WTC11 (cell line): ENCODE measurements at regions not wholly inside any gene's neighbourhood (a gene's known extent, or its start where the extent isn't known, plus 50 kb on each side); places are given as distances from the start of the nearest gene placed in this dataset.

Source experiments
- ATAC-seq: fragments of 200-7000 bp; cut with Tn5 transposase; 2 replicates; pipeline ENCODE4 v1.10.0; 2021; ENCODE audit warnings: mild to moderate bottlenecking, moderate library complexity
- CTCF ChIA-PET: fragments of 300-600 bp; sonication (Branson Sonifier 250); formaldehyde crosslinking; loops from one replicate; lab custom pipeline; 2021; ENCODE audit warnings: antibody characterized with exemption; lab: Charles Lee
- POLR2A ChIA-PET: fragments of 350-600 bp; sonication (Branson Sonifier 250); formaldehyde crosslinking; loops from one replicate; lab custom pipeline; 2021; ENCODE audit warnings: antibody characterized with exemption; lab: Charles Lee
- DNase-seq: peaks from one replicate; pipeline ENCODE4 v3.0.0; 2021; ENCODE audit warnings: low spot score
- H3K27ac Mint-ChIP-seq: 2 replicates; pipeline ENCODE4 v1.8.0; 2021; ENCODE audit warnings: mixed read lengths
- H3K27me3 Mint-ChIP-seq: 2 replicates; pipeline ENCODE4 v1.8.0; 2021; ENCODE audit warnings: low read depth, mild to moderate bottlenecking, moderate library complexity, mixed read lengths
- H3K36me3 Mint-ChIP-seq: 2 replicates; pipeline ENCODE4 v1.8.0; 2021; ENCODE audit warnings: mixed read lengths
- H3K4me1 Mint-ChIP-seq: 2 replicates; pipeline ENCODE4 v1.8.0; 2022; ENCODE audit warnings: mixed read lengths
- H3K4me3 Mint-ChIP-seq: 2 replicates; pipeline ENCODE4 v1.8.0; 2021; ENCODE audit warnings: mild to moderate bottlenecking, moderate library complexity, mixed read lengths
- H3K9me3 Mint-ChIP-seq: 2 replicates; pipeline ENCODE4 v1.8.0; 2021; ENCODE audit warnings: mixed read lengths
- ATF6 ChIP-seq: sonication (generic); formaldehyde crosslinking; IDR thresholded peaks from 2 replicates; pipeline ENCODE4 v1.8.1; 2023; ENCODE audit warnings: mild to moderate bottlenecking, missing genetic modification reagents
- E2F4 ChIP-seq: sonication (generic); formaldehyde crosslinking; IDR thresholded peaks from 2 replicates; pipeline ENCODE4 v1.8.1; 2022; ENCODE audit warnings: low read depth, mild to moderate bottlenecking, moderate library complexity, missing genetic modification reagents, borderline replicate concordance
- E2F5 ChIP-seq: sonication (generic); formaldehyde crosslinking; IDR thresholded peaks from 2 replicates; pipeline ENCODE4 v1.8.1; 2022; ENCODE audit warnings: mild to moderate bottlenecking, moderate library complexity, missing genetic modification reagents
- ELF4 ChIP-seq: sonication (generic); formaldehyde crosslinking; IDR thresholded peaks from 2 replicates; pipeline ENCODE4 v1.8.1; 2022; ENCODE audit warnings: low read depth, mild to moderate bottlenecking, moderate library complexity, missing genetic modification reagents
- ESRRA ChIP-seq: sonication (generic); formaldehyde crosslinking; IDR thresholded peaks from 2 replicates; pipeline ENCODE4 v1.8.1; 2022; ENCODE audit warnings: mild to moderate bottlenecking, missing genetic modification reagents, borderline replicate concordance
- IRF2 ChIP-seq: sonication (generic); formaldehyde crosslinking; IDR thresholded peaks from 2 replicates; pipeline ENCODE4 v1.8.0; 2022; ENCODE audit warnings: low read depth, missing genetic modification reagents, borderline replicate concordance
- KAT7 ChIP-seq: sonication (generic); formaldehyde crosslinking; IDR thresholded peaks from 2 replicates; pipeline ENCODE4 v1.8.1; 2023; ENCODE audit warnings: missing genetic modification reagents, mild to moderate bottlenecking, borderline replicate concordance
- NFATC4 ChIP-seq: fragments of 250-450 bp; sonication (Bioruptor Pico); IDR thresholded peaks from 2 replicates; pipeline ENCODE4 v1.9.0; 2021; ENCODE audit warnings: mild to moderate bottlenecking
- NR1H2 ChIP-seq: sonication (generic); formaldehyde crosslinking; IDR thresholded peaks from 2 replicates; pipeline ENCODE4 v1.9.0; 2021; ENCODE audit warnings: mild to moderate bottlenecking, moderate library complexity, missing genetic modification reagents
- NR3C1 ChIP-seq: sonication (generic); formaldehyde crosslinking; conservative IDR thresholded peaks from 2 replicates; pipeline ENCODE4 v1.8.1; 2023; ENCODE audit warnings: low read depth, mild to moderate bottlenecking, missing genetic modification reagents
- PREB ChIP-seq: sonication (generic); formaldehyde crosslinking; IDR thresholded peaks from 2 replicates; pipeline ENCODE4 v1.8.1; 2022; ENCODE audit warnings: mild to moderate bottlenecking, missing genetic modification reagents, moderate library complexity, borderline replicate concordance
- RELA ChIP-seq: sonication (generic); formaldehyde crosslinking; IDR thresholded peaks from 2 replicates; pipeline ENCODE4 v1.8.1; 2022; ENCODE audit warnings: missing genetic modification reagents, mild to moderate bottlenecking, borderline replicate concordance
- SMAD3 ChIP-seq: sonication (generic); formaldehyde crosslinking; IDR thresholded peaks from 2 replicates; pipeline ENCODE4 v1.8.0; 2022; ENCODE audit warnings: missing genetic modification reagents, mild to moderate bottlenecking, borderline replicate concordance
- SP1 ChIP-seq: sonication (generic); formaldehyde crosslinking; conservative IDR thresholded peaks from 2 replicates; pipeline ENCODE4 v1.8.1; 2022; ENCODE audit warnings: missing genetic modification reagents
- TEAD1 ChIP-seq: sonication (generic); formaldehyde crosslinking; IDR thresholded peaks from 2 replicates; pipeline ENCODE4 v1.8.0; 2022; ENCODE audit warnings: mild to moderate bottlenecking, missing genetic modification reagents
- USF1 ChIP-seq: sonication (generic); formaldehyde crosslinking; IDR thresholded peaks from 2 replicates; pipeline ENCODE4 v1.8.0; 2022; ENCODE audit warnings: mild to moderate bottlenecking, missing genetic modification reagents
- ZNF121 ChIP-seq: sonication (generic); formaldehyde crosslinking; IDR thresholded peaks from 2 replicates; pipeline ENCODE4 v1.8.0; 2023; ENCODE audit warnings: missing genetic modification reagents
- ZNF138 ChIP-seq: sonication (generic); formaldehyde crosslinking; conservative IDR thresholded peaks from 2 replicates; pipeline ENCODE4 v1.8.1; 2022; ENCODE audit warnings: mild to moderate bottlenecking, moderate library complexity, missing genetic modification reagents
- ZNF219 ChIP-seq: sonication (generic); formaldehyde crosslinking; IDR thresholded peaks from 2 replicates; pipeline ENCODE4 v1.8.0; 2023; ENCODE audit warnings: missing genetic modification reagents, mild to moderate bottlenecking, borderline replicate concordance
- ZNF281 ChIP-seq: sonication (generic); formaldehyde crosslinking; IDR thresholded peaks from 2 replicates; pipeline ENCODE4 v1.8.0; 2023; ENCODE audit warnings: mild to moderate bottlenecking, missing genetic modification reagents
- ZNF423 ChIP-seq: fragments of 250-450 bp; sonication (Bioruptor Pico); IDR thresholded peaks from 2 replicates; pipeline ENCODE4 v2.1.2; 2022; ENCODE audit warnings: mild to moderate bottlenecking, moderate library complexity
- ZNF512 ChIP-seq: sonication (generic); formaldehyde crosslinking; IDR thresholded peaks from 2 replicates; pipeline ENCODE4 v1.8.1; 2022; ENCODE audit warnings: missing genetic modification reagents, borderline replicate concordance
- ZSCAN18 ChIP-seq: fragments of 250-450 bp; sonication (Bioruptor Pico); IDR thresholded peaks from 2 replicates; pipeline ENCODE4 v2.1.2; 2022; ENCODE audit warnings: mild to moderate bottlenecking, moderate library complexity

- ChIA-PET POLR2A (no interaction called here), CTCF (no interaction called here)
- Mint-ChIP-seq H3K36me3 (peaks cover 34% of the 10 kb centered on the region), H3K9me3 (peaks cover 44% of the 10 kb centered on the region), H3K4me1 (peaks cover 24% of the 10 kb centered on the region), H3K27ac (no peak overlapping the region), H3K27me3 (peaks cover 5% of the 10 kb centered on the region; the same call in 1 of the 2 replicates), H3K4me3 (no peak overlapping the region)
- TF ChIP-seq ZNF138, result no peak
- no peak for TF ChIP-seq USF1 (CRISPR knock-in tag)
- TF ChIP-seq SP1, result no peak
- no peak for TF ChIP-seq ZNF219 (CRISPR knock-in tag)
- no peak for TF ChIP-seq ZNF423 (CRISPR knock-in tag)
- no peak for TF ChIP-seq RELA
- TF ChIP-seq NFATC4 (CRISPR knock-in tag), result no peak
- TF ChIP-seq E2F5, result no peak
- TF ChIP-seq ZNF281 (CRISPR knock-in tag), result no peak
- TF ChIP-seq IRF2, result no peak
- no peak for TF ChIP-seq KAT7 (CRISPR knock-in tag)
- TF ChIP-seq ESRRA, result no peak
- TF ChIP-seq NR1H2 (CRISPR knock-in tag), result no peak
- TF ChIP-seq SMAD3 (CRISPR knock-in tag), result no peak
- no peak for TF ChIP-seq NR3C1 (CRISPR knock-in tag)
- no peak for TF ChIP-seq ATF6 (CRISPR knock-in tag)
- TF ChIP-seq ZNF512, result no peak
- no peak for TF ChIP-seq TEAD1 (CRISPR knock-in tag)
- ATAC-seq, result no peak
- DNase-seq, result no peak
Measured at GRCh38 chr6:169109411-169110220, 144.0 kb downstream of the THBS2 start.

- peaks cover 38% of the 10 kb centered on the region for H3K36me3 Mint-ChIP-seq
- H3K27me3 Mint-ChIP-seq, result peaks cover 5% of the 10 kb centered on the region; the same call in 1 of the 2 replicates
- DNase-seq (no peak), ATAC-seq (no peak)
- no peak overlapping the region for H3K4me3 Mint-ChIP-seq
- CTCF ChIA-PET, result no interaction called here
- no peak overlapping the region for H3K27ac Mint-ChIP-seq
- H3K4me1 Mint-ChIP-seq, result peaks cover 24% of the 10 kb centered on the region
- POLR2A ChIA-PET, result no interaction called here
- H3K9me3 Mint-ChIP-seq, result peaks cover 51% of the 10 kb centered on the region
- no peak for TF ChIP-seq E2F4 (CRISPR knock-in tag)
- no peak for TF ChIP-seq ELF4 (CRISPR knock-in tag)
- TF ChIP-seq PREB (CRISPR knock-in tag), result no peak
- TF ChIP-seq ZSCAN18, result no peak
- TF ChIP-seq RELA, result no peak
- no peak for TF ChIP-seq ZNF121 (CRISPR knock-in tag)
Measured at GRCh38 chr6:169108753-169109152, 144.9 kb downstream of the THBS2 start.
